MM.1S (cell line): ENCODE measurements at regions not wholly inside any gene's neighbourhood (a gene's known extent, or its start where the extent isn't known, plus 50 kb on each side); places are given as distances from the start of the nearest gene placed in this dataset.
"Not testable (repeated sequence)": the region's sequence is repeated elsewhere in the genome, so short reads cannot be mapped to it uniquely, and the experiment has no call there.

Experiments used
- DNase-seq: peaks from one replicate; pipeline ENCODE4 v3.0.0-alpha.2; 2015
- H2AFZ ChIP-seq: fragments of 300-600 bp; sonication (generic); 2 replicates; pipeline ENCODE4 v1.6.0; 2016; ENCODE audit warnings: antibody characterized with exemption, low read length
- H3F3A ChIP-seq: fragments of 300-600 bp; sonication (generic); 2 replicates; pipeline ENCODE4 v1.6.1; 2016; ENCODE audit warnings: mild to moderate bottlenecking, antibody characterized with exemption, low read length, moderate library complexity, mixed read lengths; ENCODE audit not compliant: insufficient read depth
- H3K27ac ChIP-seq: fragments of 300-600 bp; sonication (generic); 2 replicates; pipeline ENCODE4 v1.5.1; 2016; ENCODE audit warnings: mild to moderate bottlenecking, low read length
- H3K27me3 ChIP-seq: fragments of 300-600 bp; sonication (generic); replicated peaks from 2 replicates; pipeline ENCODE4 v1.6.0; 2016; ENCODE audit warnings: low read length; ENCODE audit not compliant: insufficient read depth
- H3K36me3 ChIP-seq: fragments of 300-600 bp; sonication (generic); replicated peaks from 2 replicates; pipeline ENCODE4 v1.6.1; 2016; ENCODE audit warnings: mild to moderate bottlenecking, low read length, mixed read lengths; ENCODE audit not compliant: insufficient read depth
- H3K4me1 ChIP-seq: fragments of 300-600 bp; sonication (generic); 2 replicates; pipeline ENCODE4 v1.6.1; 2016; ENCODE audit warnings: low read length, mixed read lengths
- H3K4me2 ChIP-seq: fragments of 300-600 bp; sonication (generic); 2 replicates; pipeline ENCODE4 v1.6.0; 2016; ENCODE audit warnings: low read depth, low read length
- H3K4me3 ChIP-seq: fragments of 300-600 bp; sonication (generic); 2 replicates; pipeline ENCODE4 v1.5.1; 2016; ENCODE audit warnings: low read length, mixed read lengths
- H3K79me2 ChIP-seq: fragments of 300-600 bp; sonication (generic); 2 replicates; pipeline ENCODE4 v1.6.1; 2016; ENCODE audit warnings: mixed run types, low read length, mixed read lengths
- H3K9ac ChIP-seq: fragments of 300-600 bp; sonication (generic); 2 replicates; pipeline ENCODE4 v1.6.1; 2016; ENCODE audit warnings: low read length, mixed read lengths
- H3K9me2 ChIP-seq: fragments of 300-600 bp; sonication (generic); replicated peaks from 2 replicates; pipeline ENCODE4 v1.6.1; 2016; ENCODE audit warnings: mild to moderate bottlenecking, low read length, mixed read lengths; ENCODE audit not compliant: insufficient read depth
- H3K9me3 ChIP-seq: fragments of 300-600 bp; sonication (generic); replicated peaks from 2 replicates; pipeline ENCODE4 v1.6.1; 2016; ENCODE audit warnings: mild to moderate bottlenecking, low read length, mixed read lengths; ENCODE audit not compliant: insufficient read depth
- H4K20me1 ChIP-seq: fragments of 300-600 bp; sonication (generic); 2 replicates; pipeline ENCODE4 v1.6.1; 2016; ENCODE audit warnings: mild to moderate bottlenecking, low read length, moderate library complexity, mixed read lengths; ENCODE audit not compliant: insufficient read depth
- CTCF ChIP-seq: fragments of 300-600 bp; sonication (generic); IDR thresholded peaks from 2 replicates; pipeline ENCODE4 v1.5.1; 2016; ENCODE audit warnings: antibody characterized with exemption, low read length, mixed read lengths
- EZH2 ChIP-seq: fragments of 300-600 bp; sonication (generic); optimal IDR thresholded peaks from 2 replicates; pipeline ENCODE3; 2017; ENCODE audit warnings: low read depth, mild to moderate bottlenecking, antibody characterized with exemption, low read length, mixed read lengths
- EZH2phosphoT487 ChIP-seq: fragments of 300-600 bp; sonication (generic); IDR thresholded peaks from 2 replicates; pipeline ENCODE4 v1.6.1; 2018; ENCODE audit warnings: antibody characterized with exemption, low read length

- H3K27me3 ChIP-seq: no peaks in the 10 kb centered on the region
- DNase-seq: no peak
- no peaks in the 10 kb centered on the region for H3K9me3 ChIP-seq
- H2AFZ ChIP-seq: no peak overlapping the region
- H3K4me3 ChIP-seq: no peak overlapping the region
- H3K9ac ChIP-seq: no peak overlapping the region
- H3F3A ChIP-seq: no peaks in the 10 kb centered on the region
- no peaks in the 10 kb centered on the region for H3K9me2 ChIP-seq
- no peaks in the 10 kb centered on the region for H4K20me1 ChIP-seq
- H3K4me2 ChIP-seq: no peak overlapping the region
- H3K36me3 ChIP-seq: no peaks in the 10 kb centered on the region
- TF ChIP-seq CTCF (no peak), EZH2 (no peak), EZH2phosphoT487 (no peak)
- no peaks in the 10 kb centered on the region for H3K4me1 ChIP-seq
- H3K79me2 ChIP-seq: no peaks in the 10 kb centered on the region
- no peak overlapping the region for H3K27ac ChIP-seq
Observed at GRCh38 chr21:15468368-15468767, 261.4 kb upstream of the USP25 start.

- no peaks in the 10 kb centered on the region for H3K9me3 ChIP-seq
- no peak for DNase-seq
- H3K27ac ChIP-seq: no peak overlapping the region
- TF ChIP-seq EZH2 (no peak), EZH2phosphoT487 (no peak), CTCF (no peak)
- no peak overlapping the region for H2AFZ ChIP-seq
- no peak overlapping the region for H3K9ac ChIP-seq
- H3K4me1 ChIP-seq: no peaks in the 10 kb centered on the region
- H4K20me1 ChIP-seq: no peaks in the 10 kb centered on the region
- no peaks in the 10 kb centered on the region for H3K36me3 ChIP-seq
- no peaks in the 10 kb centered on the region for H3K79me2 ChIP-seq
- no peaks in the 10 kb centered on the region for H3F3A ChIP-seq
- H3K27me3 ChIP-seq: no peaks in the 10 kb centered on the region
- H3K9me2 ChIP-seq: no peaks in the 10 kb centered on the region
- no peak overlapping the region for H3K4me3 ChIP-seq
- H3K4me2 ChIP-seq: no peak overlapping the region
Observed at GRCh38 chr21:15472108-15473040, 257.4 kb upstream of the USP25 start.

- not testable (repeated sequence) for H3K4me2 ChIP-seq, H3K9me2 ChIP-seq, H3K27me3 ChIP-seq, H3K4me3 ChIP-seq, DNase-seq, H3K4me1 ChIP-seq, H3F3A ChIP-seq, H2AFZ ChIP-seq, H4K20me1 ChIP-seq, H3K9me3 ChIP-seq, H3K27ac ChIP-seq, H3K9ac ChIP-seq, H3K36me3 ChIP-seq, H3K79me2 ChIP-seq
Observed at GRCh38 chr21:15477773-15478172, 252.0 kb upstream of the USP25 start.

GRCh38 chr21:15480160-15480559 lies 249.6 kb upstream of the USP25 start:
- Histone ChIP-seq H3K9me2 (no peaks in the 10 kb centered on the region), H2AFZ (no peak overlapping the region), H3K36me3 (no peaks in the 10 kb centered on the region), H3K4me2 (no peak overlapping the region), H3K9me3 (no peaks in the 10 kb centered on the region), H3K27ac (no peak overlapping the region), H3K4me1 (no peaks in the 10 kb centered on the region), H3K4me3 (no peak overlapping the region), H3K9ac (no peak overlapping the region), H3K27me3 (no peaks in the 10 kb centered on the region), H4K20me1 (no peaks in the 10 kb centered on the region), H3F3A (no peaks in the 10 kb centered on the region), H3K79me2 (no peaks in the 10 kb centered on the region)
- TF ChIP-seq EZH2 (no peak), EZH2phosphoT487 (no peak), CTCF (no peak)
- no peak for DNase-seq
